ENCODE measurements at regions not wholly inside any gene's neighbourhood (a gene's known extent, or its start where the extent isn't known, plus 50 kb on each side); places are given as distances from the start of the nearest gene placed in this dataset.

DNA sequence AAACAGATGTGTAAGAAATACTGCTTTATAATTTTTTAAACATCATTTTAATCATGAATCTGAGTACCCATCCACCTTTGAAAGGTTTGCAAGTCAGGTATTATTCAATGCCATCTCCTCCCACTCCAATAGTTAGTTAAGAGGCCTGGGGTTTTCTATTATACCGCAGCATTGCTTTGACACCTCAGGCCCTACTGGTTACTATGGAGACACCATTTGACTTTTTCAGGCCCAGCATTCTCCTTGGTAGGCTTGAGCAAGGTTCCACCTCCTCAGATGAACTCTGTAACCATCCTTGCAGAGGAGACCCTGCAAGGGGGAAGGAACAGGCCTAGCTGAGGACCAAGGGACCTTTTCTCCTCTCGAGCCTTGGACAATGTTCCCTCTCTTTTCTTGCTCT lies 326.9 kb upstream of the NPSR1 start:
- no peaks in the 10 kb centered on the region for H3K27me3 ChIP-seq
- no peaks in the 10 kb centered on the region for H3K4me1 ChIP-seq
- no peaks in the 10 kb centered on the region for H3K9me3 ChIP-seq
- TF ChIP-seq POLR2AphosphoS5 (IDR thresholded peaks at IDR 0.05) (no peak), EP300 (IDR thresholded peaks at IDR 0.05) (no peak), POLR2A (IDR thresholded peaks at IDR 0.05) (no peak)
- TF ChIP-seq, protein P1, sequence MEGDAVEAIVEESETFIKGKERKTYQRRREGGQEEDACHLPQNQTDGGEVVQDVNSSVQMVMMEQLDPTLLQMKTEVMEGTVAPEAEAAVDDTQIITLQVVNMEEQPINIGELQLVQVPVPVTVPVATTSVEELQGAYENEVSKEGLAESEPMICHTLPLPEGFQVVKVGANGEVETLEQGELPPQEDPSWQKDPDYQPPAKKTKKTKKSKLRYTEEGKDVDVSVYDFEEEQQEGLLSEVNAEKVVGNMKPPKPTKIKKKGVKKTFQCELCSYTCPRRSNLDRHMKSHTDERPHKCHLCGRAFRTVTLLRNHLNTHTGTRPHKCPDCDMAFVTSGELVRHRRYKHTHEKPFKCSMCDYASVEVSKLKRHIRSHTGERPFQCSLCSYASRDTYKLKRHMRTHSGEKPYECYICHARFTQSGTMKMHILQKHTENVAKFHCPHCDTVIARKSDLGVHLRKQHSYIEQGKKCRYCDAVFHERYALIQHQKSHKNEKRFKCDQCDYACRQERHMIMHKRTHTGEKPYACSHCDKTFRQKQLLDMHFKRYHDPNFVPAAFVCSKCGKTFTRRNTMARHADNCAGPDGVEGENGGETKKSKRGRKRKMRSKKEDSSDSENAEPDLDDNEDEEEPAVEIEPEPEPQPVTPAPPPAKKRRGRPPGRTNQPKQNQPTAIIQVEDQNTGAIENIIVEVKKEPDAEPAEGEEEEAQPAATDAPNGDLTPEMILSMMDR (IDR thresholded peaks at IDR 0.05) = no peak
- H3K27ac ChIP-seq = no peak overlapping the region
- WGBS, 2 donors = 75 to 81% methylated on average over 2 of the region's 2 CpGs
- intact Hi-C loops (cut with DNase I) = no loop called here
- no peak for DNase-seq
- H3K36me3 ChIP-seq = no peaks in the 10 kb centered on the region
- H3K4me3 ChIP-seq = no peak overlapping the region

DNA sequence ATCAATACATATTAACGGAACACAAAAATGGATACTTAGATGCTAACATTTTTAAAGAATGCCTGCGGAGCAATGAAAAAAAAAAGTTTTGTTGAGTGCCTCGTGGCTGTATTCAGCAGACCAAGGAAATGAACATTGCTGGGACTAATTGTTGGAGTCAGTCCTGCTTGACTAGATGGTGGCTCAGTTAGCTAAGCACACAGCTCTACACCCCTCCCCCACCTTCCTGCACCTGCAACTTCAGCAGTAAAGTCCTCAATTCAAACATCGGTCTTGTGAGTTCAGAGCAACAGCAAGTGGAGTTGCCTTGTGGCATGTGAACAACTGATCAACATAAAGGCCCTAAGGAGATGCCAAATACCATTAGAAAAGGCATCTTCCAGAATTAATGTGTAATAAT lies 326.0 kb upstream of the NPSR1 start:
- WGBS, 2 donors = 78 to 84% methylated on average over 4 of the region's 4 CpGs

GRCh38 chr7:34333184-34333583 lies 324.8 kb upstream of the NPSR1 start:
- no peak for DNase-seq
- 81 to 86% methylated on average over 2 of the region's 2 CpGs for WGBS, 2 donors
- TF ChIP-seq POLR2A (IDR thresholded peaks at IDR 0.05) = no peak
- TF ChIP-seq EP300 (IDR thresholded peaks at IDR 0.05) = no peak
- H3K4me1 ChIP-seq = no peaks in the 10 kb centered on the region
- no peak overlapping the region for H3K4me3 ChIP-seq
- no peak overlapping the region for H3K27ac ChIP-seq
- H3K36me3 ChIP-seq = no peaks in the 10 kb centered on the region
- peaks cover 0 to under 1% (median 0%) of the 10 kb centered on the region in 4 donors for H3K9me3 ChIP-seq
- intact Hi-C loops (cut with DNase I) = no loop called here
- H3K27me3 ChIP-seq = no peaks in the 10 kb centered on the region

More for the DNA sequence above, 326.0 kb upstream of the NPSR1 start:
- TF ChIP-seq, protein P1 (IDR thresholded peaks at IDR 0.05) = no peak
- TF ChIP-seq EP300 (IDR thresholded peaks at IDR 0.05) = no peak
- TF ChIP-seq POLR2A (IDR thresholded peaks at IDR 0.05) = no peak
- no peak for TF ChIP-seq POLR2AphosphoS5 (IDR thresholded peaks at IDR 0.05)
- H3K36me3 ChIP-seq = no peaks in the 10 kb centered on the region
- no peak overlapping the region for H3K27ac ChIP-seq
- H3K9me3 ChIP-seq = no peaks in the 10 kb centered on the region
- no peak overlapping the region for H3K4me3 ChIP-seq
- DNase-seq = no peak
- intact Hi-C loops (cut with DNase I) = no loop called here
- no peaks in the 10 kb centered on the region for H3K4me1 ChIP-seq
- H3K27me3 ChIP-seq = no peaks in the 10 kb centered on the region

GRCh38 chr7:34333925-34334324 lies 324.1 kb upstream of the NPSR1 start:
- WGBS, 2 donors = 57 to 72% methylated on average over 4 of the region's 4 CpGs
- intact Hi-C loops (cut with DNase I) = no loop called here
- H3K9me3 ChIP-seq = peaks cover 0 to 3% (median 0%) of the 10 kb centered on the region in 4 donors
- no peak for TF ChIP-seq EP300 (IDR thresholded peaks at IDR 0.05)
- TF ChIP-seq POLR2A (IDR thresholded peaks at IDR 0.05) = no peak
- H3K36me3 ChIP-seq = no peaks in the 10 kb centered on the region
- H3K4me3 ChIP-seq = no peak overlapping the region
- H3K27ac ChIP-seq = no peak overlapping the region
- H3K4me1 ChIP-seq = no peaks in the 10 kb centered on the region
- no peak for DNase-seq
- H3K27me3 ChIP-seq = no peaks in the 10 kb centered on the region

- no peaks in the 10 kb centered on the region for H3K27me3 ChIP-seq
- no peak overlapping the region for H3K4me3 ChIP-seq
- 98 to 99% methylated on average over 1 of the region's 1 CpG for WGBS, 2 donors
- H3K36me3 ChIP-seq = no peaks in the 10 kb centered on the region
- TF ChIP-seq EP300 (IDR thresholded peaks at IDR 0.05) = no peak
- TF ChIP-seq POLR2A (IDR thresholded peaks at IDR 0.05) = no peak
- no peak for TF ChIP-seq POLR2AphosphoS5 (IDR thresholded peaks at IDR 0.05)
- TF ChIP-seq, protein P1 (IDR thresholded peaks at IDR 0.05) = no peak
- intact Hi-C loops (cut with DNase I) = no loop called here
- H3K9me3 ChIP-seq = peaks cover 0 to 3% (median 0%) of the 10 kb centered on the region in 4 donors
- DNase-seq = no peak
- no peaks in the 10 kb centered on the region for H3K4me1 ChIP-seq
- no peak overlapping the region for H3K27ac ChIP-seq
Measured at GRCh38 chr7:34337163-34337562, 320.9 kb upstream of the NPSR1 start.

DNA sequence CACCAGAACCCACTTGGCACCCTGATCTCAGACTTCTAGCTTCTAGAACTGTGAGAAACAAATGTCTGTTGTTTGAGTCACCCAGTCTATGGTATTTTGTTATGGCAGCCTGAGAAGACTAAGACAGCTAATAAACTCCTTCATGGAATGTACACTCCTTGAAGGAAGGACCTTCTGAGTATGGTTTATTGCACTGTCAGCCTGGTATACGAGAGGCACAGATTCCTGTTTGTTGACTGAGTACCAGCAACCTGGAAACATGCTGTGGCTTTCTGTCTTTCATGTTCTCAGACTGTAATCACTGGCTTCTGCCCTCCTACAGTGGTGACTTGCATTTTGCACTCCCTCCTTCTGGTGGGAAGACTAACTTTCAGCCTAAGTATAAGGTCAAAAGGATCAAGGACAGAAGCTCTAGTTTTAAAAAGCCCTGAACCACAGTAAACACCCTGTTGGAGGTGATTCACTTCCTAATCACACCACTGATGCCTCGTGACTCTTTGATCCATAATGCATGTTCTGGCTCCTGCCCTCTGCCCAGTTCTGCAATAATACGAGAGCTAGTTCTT lies 319.0 kb upstream of the NPSR1 start:
- no peak overlapping the region for H3K27ac ChIP-seq
- no peaks in the 10 kb centered on the region for H3K36me3 ChIP-seq
- peaks cover 0 to 3% (median 0%) of the 10 kb centered on the region in 4 donors for H3K9me3 ChIP-seq
- intact Hi-C loops (cut with DNase I) = no loop called here
- TF ChIP-seq POLR2AphosphoS5 (IDR thresholded peaks at IDR 0.05) (no peak), POLR2A (IDR thresholded peaks at IDR 0.05) (no peak), EP300 (IDR thresholded peaks at IDR 0.05) (no peak)
- TF ChIP-seq, protein P1 (IDR thresholded peaks at IDR 0.05) = no peak
- no peaks in the 10 kb centered on the region for H3K27me3 ChIP-seq
- WGBS, 2 donors = 53 to 72% methylated on average over 3 of the region's 3 CpGs
- H3K4me3 ChIP-seq = no peak overlapping the region
- no peaks in the 10 kb centered on the region for H3K4me1 ChIP-seq
- no peak for DNase-seq
